ENCODE measurements at regions not wholly inside any gene's neighbourhood (a gene's known extent, or its start where the extent isn't known, plus 50 kb on each side); places are given as distances from the start of the nearest gene placed in this dataset.

- TF ChIP-seq FOXP4 (CRISPR knock-in tag; IDR thresholded peaks at IDR 0.05) (no peak), PRDM15 (CRISPR knock-in tag; IDR thresholded peaks at IDR 0.05) (no peak)
- TF ChIP-seq, protein P1, sequence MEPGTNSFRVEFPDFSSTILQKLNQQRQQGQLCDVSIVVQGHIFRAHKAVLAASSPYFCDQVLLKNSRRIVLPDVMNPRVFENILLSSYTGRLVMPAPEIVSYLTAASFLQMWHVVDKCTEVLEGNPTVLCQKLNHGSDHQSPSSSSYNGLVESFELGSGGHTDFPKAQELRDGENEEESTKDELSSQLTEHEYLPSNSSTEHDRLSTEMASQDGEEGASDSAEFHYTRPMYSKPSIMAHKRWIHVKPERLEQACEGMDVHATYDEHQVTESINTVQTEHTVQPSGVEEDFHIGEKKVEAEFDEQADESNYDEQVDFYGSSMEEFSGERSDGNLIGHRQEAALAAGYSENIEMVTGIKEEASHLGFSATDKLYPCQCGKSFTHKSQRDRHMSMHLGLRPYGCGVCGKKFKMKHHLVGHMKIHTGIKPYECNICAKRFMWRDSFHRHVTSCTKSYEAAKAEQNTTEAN (CRISPR knock-in tag; IDR thresholded peaks at IDR 0.05), result no peak
Observed at GRCh38 chr6:56003616-56004015, 128.2 kb upstream of the BMP5 start (continued).

GRCh38 chr6:56002336-56002735 lies 126.9 kb upstream of the BMP5 start:
- POLR2A ChIA-PET, result no interaction called here
- Mint-ChIP-seq H3K27ac (no peak overlapping the region), H3K4me3 (no peak overlapping the region), H3K4me1 (peaks cover 6% of the 10 kb centered on the region; the same call in 1 of the 2 replicates), H3K27me3 (ENCODE audit: low read depth) (no peaks in the 10 kb centered on the region), H3K9me3 (no peaks in the 10 kb centered on the region), H3K36me3 (no peaks in the 10 kb centered on the region)
- TF ChIP-seq SOX15 (CRISPR knock-in tag; IDR thresholded peaks at IDR 0.05) (no peak), GRHL2 (CRISPR knock-in tag; IDR thresholded peaks at IDR 0.05; ENCODE audit: insufficient replicate concordance, severe bottlenecking) (no peak), ZSCAN18 (CRISPR knock-in tag; IDR thresholded peaks at IDR 0.05) (no peak), ZNF317 (CRISPR knock-in tag; IDR thresholded peaks at IDR 0.05; ENCODE audit: borderline replicate concordance, low read depth) (no peak), ZNF396 (CRISPR knock-in tag; IDR thresholded peaks at IDR 0.05; ENCODE audit: borderline replicate concordance) (no peak), CREM (CRISPR knock-in tag; IDR thresholded peaks at IDR 0.05) (no peak), ZNF232 (CRISPR knock-in tag; IDR thresholded peaks at IDR 0.05) (no peak)
- TF ChIP-seq, protein P1 (CRISPR knock-in tag; IDR thresholded peaks at IDR 0.05), result no peak
- DNase-seq (ENCODE audit: low spot score), result no peak
- ATAC-seq, result no peak
- CTCF ChIA-PET, result no interaction called here

DNA sequence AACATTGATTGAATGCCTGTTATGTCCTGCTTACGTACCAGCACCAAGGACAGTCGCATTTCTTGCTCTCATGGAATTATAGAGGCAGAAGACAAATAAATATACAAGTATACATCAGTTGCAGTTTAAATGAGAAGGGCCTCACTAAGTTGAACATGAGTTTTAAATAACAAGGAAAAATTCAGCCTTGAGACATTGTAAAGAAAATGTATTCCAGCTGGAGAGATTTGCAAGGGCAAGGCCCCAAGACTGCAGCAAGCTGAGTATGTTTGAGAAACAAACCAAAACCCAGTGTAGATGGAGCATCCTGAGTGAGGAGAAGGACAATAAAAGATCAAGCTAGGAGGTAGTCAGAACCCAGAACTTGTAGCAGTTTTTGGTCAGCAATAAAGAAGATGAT lies 123.2 kb upstream of the BMP5 start:
- no peak overlapping the region for H3K27ac Mint-ChIP-seq
- ChIA-PET POLR2A (no interaction called here), CTCF (no interaction called here)
- H3K27me3 Mint-ChIP-seq (ENCODE audit: low read depth), result no peaks in the 10 kb centered on the region; the same call in 1 of the 2 replicates
- H3K4me3 Mint-ChIP-seq, result no peak overlapping the region
- ATAC-seq (no peak), DNase-seq (ENCODE audit: low spot score) (no peak)
- H3K36me3 Mint-ChIP-seq, result peaks cover 19% of the 10 kb centered on the region
- peaks cover 6% of the 10 kb centered on the region; the same call in 1 of the 2 replicates for H3K4me1 Mint-ChIP-seq
- H3K9me3 Mint-ChIP-seq, result peaks cover 29% of the 10 kb centered on the region
- TF ChIP-seq PRRX2 (CRISPR knock-in tag; IDR thresholded peaks at IDR 0.05) (no peak), CBFB (CRISPR knock-in tag; IDR thresholded peaks at IDR 0.05; ENCODE audit: low read depth) (no peak), TP53 (CRISPR knock-in tag; IDR thresholded peaks at IDR 0.05) (no peak), NR2C2 (CRISPR knock-in tag; IDR thresholded peaks at IDR 0.05) (no peak), FOXP1 (CRISPR knock-in tag; IDR thresholded peaks at IDR 0.05; ENCODE audit: borderline replicate concordance) (no peak), GRHL2 (CRISPR knock-in tag; IDR thresholded peaks at IDR 0.05; ENCODE audit: insufficient replicate concordance, severe bottlenecking) (no peak), NFYB (CRISPR knock-in tag; conservative IDR thresholded peaks at IDR 0.05; ENCODE audit: low read depth) (no peak)
- TF ChIP-seq, protein P2, sequence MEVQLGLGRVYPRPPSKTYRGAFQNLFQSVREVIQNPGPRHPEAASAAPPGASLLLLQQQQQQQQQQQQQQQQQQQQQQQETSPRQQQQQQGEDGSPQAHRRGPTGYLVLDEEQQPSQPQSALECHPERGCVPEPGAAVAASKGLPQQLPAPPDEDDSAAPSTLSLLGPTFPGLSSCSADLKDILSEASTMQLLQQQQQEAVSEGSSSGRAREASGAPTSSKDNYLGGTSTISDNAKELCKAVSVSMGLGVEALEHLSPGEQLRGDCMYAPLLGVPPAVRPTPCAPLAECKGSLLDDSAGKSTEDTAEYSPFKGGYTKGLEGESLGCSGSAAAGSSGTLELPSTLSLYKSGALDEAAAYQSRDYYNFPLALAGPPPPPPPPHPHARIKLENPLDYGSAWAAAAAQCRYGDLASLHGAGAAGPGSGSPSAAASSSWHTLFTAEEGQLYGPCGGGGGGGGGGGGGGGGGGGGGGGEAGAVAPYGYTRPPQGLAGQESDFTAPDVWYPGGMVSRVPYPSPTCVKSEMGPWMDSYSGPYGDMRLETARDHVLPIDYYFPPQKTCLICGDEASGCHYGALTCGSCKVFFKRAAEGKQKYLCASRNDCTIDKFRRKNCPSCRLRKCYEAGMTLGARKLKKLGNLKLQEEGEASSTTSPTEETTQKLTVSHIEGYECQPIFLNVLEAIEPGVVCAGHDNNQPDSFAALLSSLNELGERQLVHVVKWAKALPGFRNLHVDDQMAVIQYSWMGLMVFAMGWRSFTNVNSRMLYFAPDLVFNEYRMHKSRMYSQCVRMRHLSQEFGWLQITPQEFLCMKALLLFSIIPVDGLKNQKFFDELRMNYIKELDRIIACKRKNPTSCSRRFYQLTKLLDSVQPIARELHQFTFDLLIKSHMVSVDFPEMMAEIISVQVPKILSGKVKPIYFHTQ (CRISPR knock-in tag; IDR thresholded peaks at IDR 0.05), result no peak
- TF ChIP-seq, protein P3, sequence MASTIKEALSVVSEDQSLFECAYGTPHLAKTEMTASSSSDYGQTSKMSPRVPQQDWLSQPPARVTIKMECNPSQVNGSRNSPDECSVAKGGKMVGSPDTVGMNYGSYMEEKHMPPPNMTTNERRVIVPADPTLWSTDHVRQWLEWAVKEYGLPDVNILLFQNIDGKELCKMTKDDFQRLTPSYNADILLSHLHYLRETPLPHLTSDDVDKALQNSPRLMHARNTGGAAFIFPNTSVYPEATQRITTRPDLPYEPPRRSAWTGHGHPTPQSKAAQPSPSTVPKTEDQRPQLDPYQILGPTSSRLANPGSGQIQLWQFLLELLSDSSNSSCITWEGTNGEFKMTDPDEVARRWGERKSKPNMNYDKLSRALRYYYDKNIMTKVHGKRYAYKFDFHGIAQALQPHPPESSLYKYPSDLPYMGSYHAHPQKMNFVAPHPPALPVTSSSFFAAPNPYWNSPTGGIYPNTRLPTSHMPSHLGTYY (CRISPR knock-in tag; IDR thresholded peaks at IDR 0.05), result no peak

Data from WTC11 (cell line).